ENCODE measurements at regions not wholly inside any gene's neighbourhood (a gene's known extent, or its start where the extent isn't known, plus 50 kb on each side); places are given as distances from the start of the nearest gene placed in this dataset.

DNA sequence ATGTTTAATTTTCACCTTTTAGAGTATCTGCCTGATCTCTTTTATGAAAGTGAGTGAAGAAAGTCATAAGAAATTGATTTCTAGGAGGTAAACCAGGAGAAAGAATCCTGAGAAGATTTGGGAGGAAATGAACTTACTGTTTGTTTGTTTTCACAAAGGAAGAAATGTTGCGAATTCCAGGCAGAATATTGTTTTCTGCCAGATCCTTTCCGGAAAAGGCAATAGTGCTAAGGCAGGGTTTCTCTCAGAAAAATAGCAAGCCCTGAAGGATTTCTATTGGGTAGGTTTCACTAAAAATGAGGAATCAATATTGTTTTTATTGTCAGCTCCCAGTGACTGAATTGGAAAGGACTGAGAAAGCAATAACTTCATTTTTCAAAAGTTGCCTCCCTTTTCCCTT is 85.7 kb upstream of the TGFBR2 start:
- Histone ChIP-seq H3K79me2 (ENCODE audit: insufficient read depth, low read length) (no peaks in the 10 kb centered on the region), H3K4me2 (ENCODE audit: low read depth, low read length, poor library complexity, severe bottlenecking) (no peak overlapping the region), H3K27ac (ENCODE audit: low read depth, low read length) (no peak overlapping the region), H4K20me1 (ENCODE audit: low read depth, low read length) (no peaks in the 10 kb centered on the region), H3K27me3 (ENCODE audit: low read length) (no peaks in the 10 kb centered on the region), H3K36me3 (ENCODE audit: low read length) (no peaks in the 10 kb centered on the region), H3K9me2 (replicated peaks; ENCODE audit: insufficient read depth, low read length) (no peaks in the 10 kb centered on the region), H2AFZ (ENCODE audit: low read depth, low read length, severe bottlenecking) (no peak overlapping the region), H3K9me3 (ENCODE audit: insufficient read depth, low read length) (no peaks in the 10 kb centered on the region), H3K9ac (ENCODE audit: low read length) (no peak overlapping the region), H3K4me3 (ENCODE audit: insufficient read depth, low read length, poor library complexity, severe bottlenecking) (no peak overlapping the region), H3F3A (ENCODE audit: insufficient read depth) (no peaks in the 10 kb centered on the region)
- no peak for TF ChIP-seq EZH2phosphoT487 (conservative IDR thresholded peaks at IDR 0.05; ENCODE audit: low read length)
- TF ChIP-seq, protein P1, sequence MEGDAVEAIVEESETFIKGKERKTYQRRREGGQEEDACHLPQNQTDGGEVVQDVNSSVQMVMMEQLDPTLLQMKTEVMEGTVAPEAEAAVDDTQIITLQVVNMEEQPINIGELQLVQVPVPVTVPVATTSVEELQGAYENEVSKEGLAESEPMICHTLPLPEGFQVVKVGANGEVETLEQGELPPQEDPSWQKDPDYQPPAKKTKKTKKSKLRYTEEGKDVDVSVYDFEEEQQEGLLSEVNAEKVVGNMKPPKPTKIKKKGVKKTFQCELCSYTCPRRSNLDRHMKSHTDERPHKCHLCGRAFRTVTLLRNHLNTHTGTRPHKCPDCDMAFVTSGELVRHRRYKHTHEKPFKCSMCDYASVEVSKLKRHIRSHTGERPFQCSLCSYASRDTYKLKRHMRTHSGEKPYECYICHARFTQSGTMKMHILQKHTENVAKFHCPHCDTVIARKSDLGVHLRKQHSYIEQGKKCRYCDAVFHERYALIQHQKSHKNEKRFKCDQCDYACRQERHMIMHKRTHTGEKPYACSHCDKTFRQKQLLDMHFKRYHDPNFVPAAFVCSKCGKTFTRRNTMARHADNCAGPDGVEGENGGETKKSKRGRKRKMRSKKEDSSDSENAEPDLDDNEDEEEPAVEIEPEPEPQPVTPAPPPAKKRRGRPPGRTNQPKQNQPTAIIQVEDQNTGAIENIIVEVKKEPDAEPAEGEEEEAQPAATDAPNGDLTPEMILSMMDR (IDR thresholded peaks at IDR 0.05; ENCODE audit: insufficient read depth, low read length, poor library complexity, severe bottlenecking), result no peak

DNA sequence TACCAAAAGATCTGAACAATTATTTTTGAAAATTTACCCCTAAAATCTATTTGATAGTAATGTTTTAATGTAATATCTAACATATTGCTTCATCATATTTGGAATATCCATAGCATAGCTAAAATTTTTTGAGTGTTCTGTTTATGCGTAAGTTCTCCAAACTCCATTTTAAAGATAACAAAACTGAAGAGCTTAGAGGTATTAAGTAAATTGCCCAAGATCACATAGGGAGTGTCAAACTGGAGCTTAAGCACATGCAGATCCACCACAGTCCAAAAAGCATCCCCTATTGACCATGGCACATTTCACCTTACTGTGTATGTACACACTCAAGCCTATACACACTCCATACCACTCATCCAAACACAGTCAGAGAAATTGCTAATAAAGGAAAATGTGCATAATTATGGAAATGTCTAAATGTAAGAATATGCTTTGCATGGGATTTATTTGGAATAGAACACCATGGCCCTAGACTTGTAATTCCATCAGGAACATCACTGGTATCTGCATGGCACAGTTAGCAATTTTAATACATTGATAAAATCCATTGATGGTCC is 85.2 kb upstream of the TGFBR2 start:
- Histone ChIP-seq H3F3A (ENCODE audit: insufficient read depth) (no peaks in the 10 kb centered on the region), H2AFZ (ENCODE audit: low read depth, low read length, severe bottlenecking) (no peak overlapping the region), H3K9me3 (ENCODE audit: insufficient read depth, low read length) (no peaks in the 10 kb centered on the region), H3K36me3 (ENCODE audit: low read length) (no peaks in the 10 kb centered on the region), H3K4me3 (ENCODE audit: insufficient read depth, low read length, poor library complexity, severe bottlenecking) (no peak overlapping the region), H3K9ac (ENCODE audit: low read length) (no peak overlapping the region), H3K9me2 (replicated peaks; ENCODE audit: insufficient read depth, low read length) (no peaks in the 10 kb centered on the region), H4K20me1 (ENCODE audit: low read depth, low read length) (no peaks in the 10 kb centered on the region), H3K4me2 (ENCODE audit: low read depth, low read length, poor library complexity, severe bottlenecking) (no peak overlapping the region), H3K79me2 (ENCODE audit: insufficient read depth, low read length) (no peaks in the 10 kb centered on the region), H3K27ac (ENCODE audit: low read depth, low read length) (no peak overlapping the region), H3K27me3 (ENCODE audit: low read length) (no peaks in the 10 kb centered on the region)
- TF ChIP-seq, protein P1 (IDR thresholded peaks at IDR 0.05; ENCODE audit: insufficient read depth, low read length, poor library complexity, severe bottlenecking), result no peak
- TF ChIP-seq EZH2phosphoT487 (conservative IDR thresholded peaks at IDR 0.05; ENCODE audit: low read length), result no peak

DNA sequence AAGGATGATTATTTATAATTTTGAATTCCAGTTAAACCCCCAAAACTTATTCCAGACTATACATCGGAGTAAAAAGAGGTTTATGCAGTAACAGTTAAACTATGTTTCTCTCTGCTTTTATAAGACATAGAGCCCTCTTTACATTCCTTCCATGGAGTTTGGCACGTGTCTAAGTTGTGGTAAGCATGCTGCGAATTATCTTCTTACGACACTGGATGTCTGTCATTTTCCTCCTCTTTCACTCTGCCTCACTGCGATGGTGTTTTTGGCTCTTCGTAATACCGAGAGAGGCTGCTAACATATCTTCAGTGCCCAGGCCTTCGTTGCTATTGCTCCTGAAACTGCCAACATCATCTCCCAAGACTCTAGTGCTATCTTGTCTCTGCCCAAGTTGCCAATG is 83.9 kb upstream of the TGFBR2 start:
- no peak overlapping the region for H2AFZ ChIP-seq (ENCODE audit: low read depth, low read length, severe bottlenecking)

More for the DNA sequence above, 83.9 kb upstream of the TGFBR2 start:
- H3K27ac ChIP-seq (ENCODE audit: low read depth, low read length), result no peak overlapping the region
- no peaks in the 10 kb centered on the region for H3K27me3 ChIP-seq (ENCODE audit: low read length)
- H3K79me2 ChIP-seq (ENCODE audit: insufficient read depth, low read length), result no peaks in the 10 kb centered on the region
- H3K9me3 ChIP-seq (ENCODE audit: insufficient read depth, low read length), result no peaks in the 10 kb centered on the region
- H3K9me2 ChIP-seq (replicated peaks; ENCODE audit: insufficient read depth, low read length), result no peaks in the 10 kb centered on the region
- no peak overlapping the region for H3K9ac ChIP-seq (ENCODE audit: low read length)
- TF ChIP-seq, protein P1 (IDR thresholded peaks at IDR 0.05; ENCODE audit: insufficient read depth, low read length, poor library complexity, severe bottlenecking), result no peak
- TF ChIP-seq EZH2phosphoT487 (conservative IDR thresholded peaks at IDR 0.05; ENCODE audit: low read length), result no peak
- H3K36me3 ChIP-seq (ENCODE audit: low read length), result no peaks in the 10 kb centered on the region
- H4K20me1 ChIP-seq (ENCODE audit: low read depth, low read length), result no peaks in the 10 kb centered on the region
- no peak overlapping the region for H3K4me2 ChIP-seq (ENCODE audit: low read depth, low read length, poor library complexity, severe bottlenecking)
- H3F3A ChIP-seq (ENCODE audit: insufficient read depth), result no peaks in the 10 kb centered on the region
- no peak overlapping the region for H3K4me3 ChIP-seq (ENCODE audit: insufficient read depth, low read length, poor library complexity, severe bottlenecking)

All from SU-DHL-6 (cell line).